GM21526 (cell line): ENCODE measurements at regions not wholly inside any gene's neighbourhood (a gene's known extent, or its start where the extent isn't known, plus 50 kb on each side); places are given as distances from the start of the nearest gene placed in this dataset.
"Not testable (repeated sequence)": the region's sequence is repeated elsewhere in the genome, so short reads cannot be mapped to it uniquely, and the experiment has no call there.

ENCODE experiments used
- ATAC-seq: cut with Tn5 transposase; IDR thresholded peaks from one replicate; pipeline ENCODE4 v1.9.1; 2021; ENCODE audit warnings: moderate library complexity; ENCODE audit not compliant: unreplicated experiment, low FRiP score

DNA sequence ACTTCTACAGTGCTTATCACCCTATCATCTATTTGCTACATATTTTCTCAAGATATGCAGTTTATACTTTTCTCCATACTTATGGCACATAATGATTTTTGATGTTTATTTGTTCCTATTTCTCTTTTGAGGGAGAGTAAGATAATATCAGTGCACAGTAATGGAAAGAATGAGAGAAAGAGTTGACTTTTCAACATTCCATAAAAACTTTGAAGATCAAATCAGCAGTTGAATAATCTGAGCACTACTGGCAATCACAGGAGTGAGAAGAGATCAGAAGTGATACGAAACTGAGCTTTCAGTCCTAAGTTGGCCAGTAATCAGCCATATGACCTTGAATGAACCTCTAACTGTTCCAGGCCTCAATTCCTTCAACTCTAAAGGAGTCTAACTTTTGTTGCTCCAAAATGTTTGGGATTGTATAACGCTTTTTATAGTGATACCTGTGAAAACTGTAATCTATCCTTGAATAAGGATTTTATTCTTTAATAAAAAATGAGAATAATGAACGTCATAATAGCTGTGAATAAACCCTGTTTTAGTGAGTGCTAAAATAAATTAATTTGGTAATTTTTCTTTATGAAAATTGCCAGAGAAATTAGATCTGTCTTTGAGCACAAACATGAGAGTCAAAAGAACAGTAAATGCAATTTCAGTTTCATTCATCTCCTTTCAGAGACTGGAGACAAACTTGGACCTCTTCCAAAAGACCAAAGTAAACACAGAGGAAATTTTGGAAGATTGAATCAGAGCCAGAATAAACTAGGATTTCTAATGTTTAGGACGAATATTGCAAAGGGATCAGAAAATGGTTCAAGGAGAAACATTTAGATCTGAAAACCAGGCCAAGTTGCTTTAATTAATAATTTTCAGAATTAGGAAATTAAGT is 309.9 kb downstream of the ADGRL2 start:
- ATAC-seq: no peak

DNA sequence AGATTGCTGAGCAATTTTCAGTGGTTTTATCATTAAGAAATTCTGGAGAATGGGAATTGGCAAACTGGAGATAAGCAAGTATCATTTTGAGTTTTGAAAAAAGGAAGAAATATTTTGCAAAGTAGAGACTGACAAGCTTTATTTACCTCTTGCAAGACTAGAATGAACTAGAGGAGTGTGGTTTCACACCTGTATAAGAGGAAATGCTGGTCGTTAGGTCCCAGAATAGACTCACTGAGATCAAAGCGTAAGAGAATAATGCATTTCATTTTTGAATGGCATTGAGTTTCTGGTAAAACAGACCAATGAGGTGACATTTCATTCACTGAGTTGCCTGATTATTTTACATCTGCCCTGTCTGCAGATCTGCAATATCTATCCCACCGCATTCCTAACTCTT is 308.1 kb downstream of the ADGRL2 start:
- no peak for ATAC-seq

DNA sequence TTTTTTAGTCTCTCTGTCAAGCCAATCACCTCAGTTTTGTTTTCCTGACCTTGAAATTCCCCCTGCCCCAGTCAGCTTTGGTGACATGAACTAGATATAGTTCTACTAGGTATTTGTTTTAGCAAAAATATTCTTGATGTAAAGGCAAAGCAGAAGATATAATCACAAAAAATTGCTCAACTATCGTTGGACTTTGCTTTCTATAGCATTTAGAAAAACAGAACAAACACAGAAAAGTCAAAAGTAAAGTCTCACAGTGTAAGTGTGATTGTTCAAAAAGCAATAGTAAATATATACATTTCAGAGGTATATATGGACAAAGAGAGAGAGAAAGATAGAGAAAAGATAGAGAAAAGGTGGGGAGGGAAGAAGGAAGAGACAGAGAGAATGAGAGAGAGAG is 305.9 kb downstream of the ADGRL2 start:
- no peak for ATAC-seq

DNA sequence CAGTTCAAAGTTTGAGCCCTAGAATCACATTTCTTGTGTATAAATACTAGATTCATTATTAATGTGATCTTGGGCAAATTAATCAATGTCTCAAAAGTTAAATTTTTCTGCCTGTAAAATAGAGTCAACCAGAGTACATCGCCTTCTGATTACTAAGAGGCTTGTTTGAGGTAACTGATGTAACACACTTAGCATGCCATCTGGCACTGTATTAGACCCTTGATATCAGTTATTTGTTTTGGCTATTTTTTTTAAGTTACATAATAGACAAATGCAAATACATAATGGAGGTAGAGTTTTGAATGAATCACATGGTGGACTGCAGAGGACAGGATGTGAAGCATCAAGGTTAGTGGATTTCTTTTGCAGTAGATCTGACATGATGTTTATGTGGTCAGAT is 298.4 kb downstream of the ADGRL2 start:
- no peak for ATAC-seq

DNA sequence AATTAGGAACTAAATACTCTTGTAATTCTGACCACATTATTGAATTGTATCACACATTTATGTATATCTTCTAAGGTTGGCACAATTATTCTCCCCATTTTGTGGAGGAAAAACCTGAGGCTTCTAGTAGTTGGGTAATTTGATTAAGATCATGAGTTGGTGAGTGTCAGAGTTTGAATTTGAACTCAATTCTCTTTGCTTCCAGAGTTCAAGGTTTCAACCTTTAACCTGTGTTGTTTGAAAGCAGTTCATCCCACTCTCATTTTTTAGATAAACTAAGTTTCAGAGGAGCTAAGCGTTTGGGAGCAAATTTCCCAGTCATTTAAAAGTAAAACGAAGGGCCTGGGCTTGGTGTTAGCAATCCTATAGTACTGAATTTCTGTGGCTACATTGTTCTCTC is 293.4 kb downstream of the ADGRL2 start:
- ATAC-seq: no peak

DNA sequence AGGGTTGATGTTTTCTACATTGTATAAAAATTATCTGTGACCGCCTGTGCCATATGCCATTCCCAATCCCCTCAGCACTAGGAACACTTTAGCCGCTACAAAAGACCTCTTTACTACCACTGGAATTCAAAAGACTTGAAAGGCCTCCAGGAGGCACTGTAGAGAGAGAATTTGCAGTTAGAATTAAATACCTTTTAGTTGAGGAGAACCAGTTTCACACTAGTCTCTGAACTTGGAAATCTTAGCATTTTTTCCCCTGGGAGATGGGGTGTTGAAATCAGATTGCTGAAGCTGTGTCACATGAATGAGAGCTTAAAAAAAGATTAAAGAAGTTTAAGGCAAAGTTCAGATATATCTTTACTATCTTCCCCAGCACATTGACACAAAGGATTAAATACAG is 291.0 kb downstream of the ADGRL2 start:
- no peak for ATAC-seq

DNA sequence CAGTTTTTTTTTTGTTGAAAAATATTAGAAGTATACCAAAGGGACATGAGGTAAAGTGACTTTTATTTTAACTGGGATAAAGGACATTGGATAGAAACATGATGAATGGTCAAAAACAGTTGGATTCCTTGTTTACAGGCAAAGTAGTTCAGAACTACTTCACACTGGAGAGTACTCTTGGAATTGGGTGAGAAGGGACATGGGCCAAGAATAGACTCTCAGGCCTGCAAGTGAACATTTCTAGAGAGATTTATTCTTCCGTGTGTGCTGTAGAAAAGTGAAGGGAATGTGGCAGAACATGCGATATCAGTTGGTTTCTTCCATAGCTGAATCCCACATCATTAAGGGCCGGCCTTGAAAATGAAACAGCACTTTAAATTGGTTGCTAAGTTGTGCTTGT is 290.5 kb downstream of the ADGRL2 start:
- no peak for ATAC-seq

DNA sequence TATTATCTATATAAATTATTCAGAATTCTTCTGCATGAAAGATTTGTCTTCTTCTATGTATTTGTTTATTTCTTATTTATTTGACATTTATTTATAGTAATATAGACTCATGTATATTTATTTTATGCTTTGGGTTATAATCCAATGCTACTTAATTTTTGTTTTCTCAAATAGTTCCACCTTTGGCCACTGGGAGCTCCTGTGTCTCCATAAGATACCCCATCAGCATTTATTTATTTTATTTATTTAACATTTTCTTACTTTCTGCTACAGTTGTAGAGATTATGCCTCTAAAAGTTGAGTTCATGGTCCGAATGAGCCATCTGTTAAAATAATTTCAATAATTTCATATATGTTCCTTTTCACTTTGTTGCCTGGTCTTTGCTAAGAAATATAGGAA is 289.4 kb downstream of the ADGRL2 start:
- ATAC-seq: no peak

DNA sequence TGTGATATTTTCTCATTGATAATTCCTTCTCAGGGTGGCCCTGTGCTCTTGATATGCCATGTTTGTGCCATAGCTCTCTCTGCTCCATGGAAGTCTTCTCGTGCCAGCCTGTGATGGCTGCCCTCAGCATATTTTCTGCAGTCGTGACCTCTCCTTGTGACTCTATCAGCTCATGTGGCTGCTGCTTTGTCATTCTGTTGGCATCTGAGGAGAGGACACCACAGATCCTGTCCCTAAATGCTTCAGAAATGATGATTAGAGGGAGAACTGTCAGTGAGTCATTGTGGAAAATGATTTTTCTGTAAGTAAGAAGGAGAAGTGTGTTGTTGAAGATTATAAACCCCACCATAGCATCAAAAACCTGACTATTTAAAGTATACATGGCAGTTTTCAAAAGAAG is 286.0 kb downstream of the ADGRL2 start:
- ATAC-seq: no peak

DNA sequence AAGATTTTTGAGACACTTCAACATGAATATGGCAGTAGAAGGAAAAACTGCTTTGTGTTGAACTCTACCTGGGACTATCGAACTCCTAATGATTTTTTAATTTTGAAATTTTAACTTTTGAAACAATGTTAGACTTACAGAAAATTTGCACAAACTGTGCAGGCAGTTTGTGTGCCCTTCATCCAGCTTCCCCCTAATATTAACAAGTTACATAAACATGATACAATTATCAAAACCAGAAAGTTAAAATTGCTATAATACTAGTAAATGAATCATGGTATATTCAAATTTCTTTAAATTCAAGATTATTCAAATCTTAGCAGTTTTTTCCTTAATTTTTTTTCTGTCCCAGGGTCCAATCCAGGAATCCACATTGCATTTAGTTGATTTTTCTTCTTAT is 278.9 kb downstream of the ADGRL2 start:
- ATAC-seq: no peak

DNA sequence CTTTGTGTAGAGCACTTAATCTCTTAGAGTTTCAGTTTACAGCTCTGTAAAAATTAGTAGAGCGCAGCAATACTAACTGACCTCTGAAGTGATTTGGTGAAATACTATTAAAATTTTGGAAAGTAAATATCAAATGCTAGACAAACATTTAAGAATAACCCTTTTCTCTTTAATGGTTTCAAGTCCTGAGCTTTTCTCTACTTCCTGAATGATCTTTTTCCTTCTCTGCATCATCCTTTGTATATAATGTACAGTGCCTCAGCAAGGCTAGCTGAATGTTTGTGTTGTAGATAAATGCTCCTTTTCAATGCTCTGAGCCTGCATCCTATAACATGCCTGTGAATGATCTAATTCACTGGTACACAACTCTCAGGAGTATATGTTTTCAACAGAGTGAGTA is 272.9 kb downstream of the ADGRL2 start:
- ATAC-seq: no peak

DNA sequence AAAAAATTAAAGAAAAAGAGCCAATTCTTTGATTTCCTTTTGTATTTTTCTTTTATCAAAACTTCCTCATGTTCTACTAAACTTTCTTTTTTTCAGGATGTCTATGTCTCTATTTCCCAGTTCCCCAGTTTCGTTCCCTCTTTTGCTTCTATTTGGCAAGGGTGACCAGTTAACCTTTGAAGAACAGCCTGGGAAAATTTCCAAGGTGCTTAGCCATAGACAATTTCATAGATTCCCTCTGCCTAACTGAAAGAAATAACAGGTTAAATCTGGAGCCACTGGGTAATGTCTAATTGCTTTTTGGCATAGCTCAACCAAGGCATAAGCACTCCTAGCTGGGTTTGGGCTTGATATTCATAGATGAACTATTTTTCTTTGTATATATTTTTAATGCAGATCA is 272.3 kb downstream of the ADGRL2 start:
- ATAC-seq: no peak

DNA sequence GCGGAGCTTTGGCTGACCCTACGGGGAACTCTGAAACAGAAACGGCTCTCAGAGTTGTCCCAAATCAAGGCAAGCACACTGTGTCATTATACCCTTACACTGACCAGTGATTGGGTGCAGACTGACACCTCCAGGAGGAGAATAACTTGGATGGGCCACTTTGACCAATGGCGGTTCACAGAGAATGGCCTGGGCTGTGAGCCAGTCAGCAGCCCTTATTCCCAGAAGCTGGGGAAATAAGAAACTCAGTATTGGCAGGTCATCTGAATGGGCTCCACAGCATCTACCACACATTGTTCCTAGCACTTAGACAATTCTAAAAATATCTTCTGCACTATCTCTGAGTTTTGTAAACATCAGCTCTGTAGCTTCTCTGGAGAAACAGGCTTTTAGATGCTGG is 265.2 kb downstream of the ADGRL2 start:
- ATAC-seq: no peak

DNA sequence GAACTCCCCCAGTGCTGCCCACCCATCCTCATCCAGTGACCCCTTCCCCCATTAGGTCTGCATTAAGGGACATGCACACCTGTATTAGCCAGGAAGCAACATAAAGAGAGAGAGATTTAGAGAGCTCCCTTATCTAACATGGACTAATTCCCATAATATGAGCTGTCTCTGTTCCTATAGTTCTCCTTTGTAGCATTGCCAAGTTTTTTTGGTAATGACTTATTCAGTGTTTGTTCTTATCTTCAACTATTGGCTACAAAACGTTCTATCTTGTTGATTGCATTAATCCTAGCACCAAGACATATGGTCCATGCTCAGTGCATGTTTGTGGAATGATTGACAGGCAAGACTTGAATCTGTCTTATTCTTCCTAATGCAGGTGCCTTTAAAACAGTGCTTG is 264.0 kb downstream of the ADGRL2 start:
- no peak for ATAC-seq

DNA sequence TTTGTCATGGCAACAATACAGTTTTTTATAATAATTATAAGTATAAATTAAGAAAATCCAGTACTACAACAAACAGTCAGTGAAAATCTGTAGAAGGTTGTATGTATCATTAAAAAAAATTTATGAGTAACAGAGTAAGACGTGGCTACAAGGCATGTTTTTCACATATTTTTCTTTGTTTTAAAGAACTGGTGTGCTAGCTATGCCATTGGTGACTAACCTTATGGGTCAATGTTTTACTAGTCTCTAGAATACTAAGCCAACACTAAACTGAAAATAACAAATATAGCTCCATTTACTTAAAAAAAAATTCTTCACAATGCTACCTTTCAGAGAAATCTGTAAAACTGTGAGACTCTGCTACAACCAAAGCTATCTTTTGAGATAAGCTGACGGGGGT is 261.5 kb downstream of the ADGRL2 start:
- no peak for ATAC-seq

DNA sequence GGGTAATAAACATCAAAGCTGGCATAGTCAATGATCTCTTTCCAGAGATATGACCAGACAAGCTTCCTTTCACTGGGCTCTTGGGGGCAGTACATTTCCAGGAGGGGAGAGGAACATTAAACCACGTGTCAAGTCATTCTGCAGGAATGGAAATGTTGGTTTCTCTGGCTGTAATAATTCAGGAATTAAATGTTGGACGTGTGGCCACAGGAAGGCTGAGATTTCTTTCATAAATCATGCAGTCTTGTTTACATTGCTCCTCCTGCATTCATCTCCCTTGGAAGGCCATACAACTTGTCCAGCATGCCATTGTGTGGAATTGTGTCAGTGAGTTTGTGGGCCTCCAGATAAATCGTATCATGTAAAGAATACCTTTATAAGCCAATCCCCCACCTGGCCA is 259.2 kb downstream of the ADGRL2 start:
- ATAC-seq: no peak

DNA sequence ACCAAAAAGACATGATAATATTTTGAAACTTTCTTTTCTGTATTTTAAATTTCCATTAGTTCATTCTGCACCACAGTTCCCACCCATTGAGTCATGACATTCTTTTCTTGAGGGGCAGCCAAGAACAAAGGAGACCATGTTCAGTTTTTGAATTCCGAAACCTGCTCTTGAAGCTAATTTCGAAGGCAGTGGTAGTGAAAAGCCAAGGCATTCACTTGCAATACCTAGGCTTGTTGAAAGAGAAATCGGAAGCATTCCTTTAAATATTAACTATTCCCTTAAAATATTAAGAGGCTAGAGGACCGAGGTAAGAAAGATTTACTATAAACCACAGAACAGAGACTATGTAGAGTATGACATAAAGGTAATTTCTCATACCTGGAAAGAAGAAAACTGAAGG is 256.3 kb downstream of the ADGRL2 start:
- ATAC-seq: no peak

DNA sequence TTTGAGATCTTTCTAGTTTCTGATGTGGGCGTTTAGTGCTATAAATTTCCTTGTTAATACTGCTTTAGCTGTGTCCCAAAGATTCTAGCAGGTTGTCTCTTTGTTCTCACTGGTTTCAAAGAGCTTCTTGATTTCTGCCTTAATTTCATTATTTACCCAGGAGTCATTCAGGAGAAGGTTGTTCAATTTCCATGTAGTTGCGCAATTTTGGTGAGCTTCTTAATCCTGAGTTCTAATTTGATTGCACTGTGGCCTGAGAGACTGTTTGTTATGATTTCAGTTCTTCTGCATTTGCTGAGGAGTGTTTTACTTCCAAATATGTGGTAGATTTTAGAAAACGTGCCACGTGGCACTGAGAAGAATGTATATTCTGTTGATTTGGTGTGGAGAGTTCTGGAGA is 254.6 kb downstream of the ADGRL2 start:
- ATAC-seq: not testable (repeated sequence)

DNA sequence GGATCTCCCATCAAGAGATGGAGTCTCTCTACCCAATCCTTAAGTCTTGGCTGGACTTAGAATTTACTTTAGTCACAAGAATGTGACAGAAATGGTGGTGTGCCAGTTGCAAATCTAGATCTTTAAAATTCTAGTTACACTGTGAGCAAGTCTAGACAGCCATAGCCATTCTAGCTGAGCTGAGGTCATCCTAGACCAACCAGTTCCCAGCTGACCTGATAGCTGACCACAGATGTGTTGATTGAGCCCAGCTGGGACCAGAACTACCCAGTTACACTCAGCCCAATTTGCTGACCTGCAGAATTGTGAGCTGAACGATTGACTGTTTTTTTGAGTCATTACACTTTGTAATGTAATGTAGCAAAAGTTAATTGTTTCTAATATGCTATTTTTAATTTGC is 251.8 kb downstream of the ADGRL2 start:
- ATAC-seq: no peak

DNA sequence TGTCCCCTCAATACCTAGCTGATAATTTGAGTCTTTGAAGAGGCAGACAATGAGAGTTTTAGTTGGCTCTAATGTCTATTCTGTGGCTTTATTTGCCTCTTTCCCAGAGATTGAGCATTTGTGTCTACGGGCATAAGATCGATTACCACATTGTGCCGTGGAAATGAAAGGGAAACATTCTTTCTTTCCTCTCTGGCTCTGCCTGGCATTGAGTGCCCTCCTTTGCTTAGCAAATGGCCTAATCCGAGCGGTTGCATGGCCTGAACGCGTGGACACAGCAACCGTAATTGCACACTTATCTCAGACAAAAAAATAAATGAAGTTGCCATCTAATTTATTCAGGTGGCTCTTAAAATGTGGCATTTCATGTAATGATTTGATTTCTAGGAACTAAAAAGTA is 247.9 kb downstream of the ADGRL2 start:
- no peak for ATAC-seq

DNA sequence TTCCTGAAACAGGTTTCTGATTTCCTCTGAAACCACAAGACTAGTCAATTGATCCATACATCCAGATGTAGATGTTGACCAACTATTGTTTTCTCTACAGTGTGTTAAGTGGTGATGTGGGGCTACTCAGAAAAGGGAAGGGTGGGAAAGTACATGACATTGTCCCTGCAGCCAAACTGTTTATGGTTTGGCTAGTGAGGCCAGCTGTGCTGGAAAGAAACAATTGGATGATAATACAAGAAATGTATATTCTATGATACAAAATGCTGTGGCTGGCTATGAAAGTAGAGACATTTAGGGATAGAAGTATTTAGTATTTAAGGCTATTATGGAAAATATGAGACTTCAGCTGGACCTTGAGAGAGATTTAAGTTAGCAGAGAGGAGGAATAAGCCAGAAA is 244.5 kb downstream of the ADGRL2 start:
- no peak for ATAC-seq

DNA sequence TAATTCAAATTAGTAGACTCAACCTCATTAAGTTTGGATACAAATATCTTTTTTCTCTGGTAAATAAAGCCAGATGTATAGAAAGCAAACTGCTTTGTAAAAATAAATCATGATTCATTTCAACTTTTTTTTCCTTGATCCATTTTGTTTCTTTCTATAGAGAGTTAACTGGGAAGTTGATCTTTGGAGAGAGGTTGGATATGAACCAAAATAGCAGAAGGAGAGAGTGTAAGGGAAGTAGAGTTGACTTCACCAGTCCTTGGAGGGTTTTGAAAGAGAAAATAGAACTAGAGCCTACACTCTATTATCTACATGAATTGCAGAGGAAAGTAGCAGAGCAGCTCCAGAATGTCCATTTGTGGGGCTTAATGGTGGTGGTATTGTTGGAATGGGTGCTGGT is 243.8 kb downstream of the ADGRL2 start:
- no peak for ATAC-seq

DNA sequence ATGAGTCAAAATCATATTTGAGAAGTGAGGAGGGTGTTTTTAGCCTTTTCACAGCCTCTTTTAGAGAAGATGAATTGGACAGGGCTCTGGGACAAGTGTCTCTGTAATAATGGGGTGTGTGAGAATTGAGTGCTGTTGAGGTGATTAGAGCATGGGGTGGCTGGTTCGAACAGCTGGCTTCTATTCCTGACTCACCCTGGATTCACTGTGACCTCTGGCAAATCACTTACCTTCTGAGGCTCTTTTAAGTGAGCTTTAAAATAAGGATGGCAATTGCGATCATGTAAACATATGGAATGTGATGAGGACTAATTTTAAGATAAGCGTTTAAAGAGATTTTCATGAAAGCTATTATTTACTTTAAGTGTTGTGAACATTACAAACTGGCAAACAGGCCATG is 243.4 kb downstream of the ADGRL2 start:
- ATAC-seq: no peak
